HG03439 (cell line): ENCODE measurements at regions not wholly inside any gene's neighbourhood (a gene's known extent, or its start where the extent isn't known, plus 50 kb on each side); places are given as distances from the start of the nearest gene placed in this dataset.
"Not testable (repeated sequence)": the region's sequence is repeated elsewhere in the genome, so short reads cannot be mapped to it uniquely, and the experiment has no call there.

Experiments used
- ATAC-seq: cut with Tn5 transposase; IDR thresholded peaks from one replicate; pipeline ENCODE4 v1.9.1; 2021; ENCODE audit warnings: mild to moderate bottlenecking, moderate library complexity; ENCODE audit not compliant: unreplicated experiment

DNA sequence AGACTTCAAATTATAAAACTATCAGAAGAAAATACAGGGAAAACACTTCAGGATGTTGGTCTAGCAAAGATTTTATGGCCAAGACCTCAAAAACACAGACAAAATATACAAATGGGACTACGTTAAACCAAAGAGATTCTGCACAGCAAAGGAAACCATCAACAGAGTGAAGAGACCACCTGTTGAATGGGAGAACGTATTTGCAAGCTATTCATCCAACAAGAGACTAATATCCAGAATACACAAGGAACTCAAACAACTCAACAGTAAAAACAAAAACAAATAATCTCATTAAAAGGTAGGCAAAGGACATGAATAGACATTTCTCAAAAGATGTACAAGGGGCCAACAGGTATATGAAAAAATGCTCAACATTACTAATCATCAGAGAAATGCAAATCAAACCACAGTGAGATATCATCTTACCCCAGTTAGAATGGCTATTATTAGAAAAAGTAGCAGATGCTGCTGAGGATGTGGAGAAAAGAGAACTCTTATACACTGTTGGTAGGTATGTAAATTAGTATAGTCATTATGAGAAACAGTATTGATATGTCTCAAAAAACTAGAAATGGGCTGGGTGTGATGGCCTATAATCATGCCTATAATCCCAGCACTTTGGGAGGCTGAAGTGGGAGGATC, 112.6 kb downstream of the LRIG2 start:
- ATAC-seq = peak; percentile 96

DNA sequence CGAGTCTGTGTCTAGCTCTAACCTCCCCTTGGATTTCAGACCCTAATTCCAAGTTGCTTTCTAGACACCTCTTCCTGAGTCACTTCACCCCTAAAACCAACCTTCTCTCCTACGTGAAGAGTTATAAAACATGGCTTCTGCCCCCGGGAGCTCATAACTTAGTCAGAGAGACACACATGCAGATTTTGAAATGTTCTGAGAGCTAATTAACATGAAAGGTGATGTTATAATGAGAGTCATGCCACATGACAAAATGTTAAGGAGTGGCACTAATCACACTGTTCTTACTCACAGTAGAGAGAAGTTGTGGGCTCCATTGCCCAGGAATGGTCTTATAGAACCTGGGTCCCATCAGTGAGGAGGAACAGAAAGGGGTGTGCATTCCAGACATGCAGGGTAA, 117.1 kb downstream of the LRIG2 start:
- no peak for ATAC-seq

GRCh38 chr1:113190930-113191329, 117.9 kb downstream of the LRIG2 start:
- ATAC-seq = no peak

- ATAC-seq = peak; percentile 64
Observed at GRCh38 chr1:113191579-113192076, 118.6 kb downstream of the LRIG2 start.

- ATAC-seq = no peak
Observed at GRCh38 chr1:113192242-113192641, 119.2 kb downstream of the LRIG2 start.

DNA sequence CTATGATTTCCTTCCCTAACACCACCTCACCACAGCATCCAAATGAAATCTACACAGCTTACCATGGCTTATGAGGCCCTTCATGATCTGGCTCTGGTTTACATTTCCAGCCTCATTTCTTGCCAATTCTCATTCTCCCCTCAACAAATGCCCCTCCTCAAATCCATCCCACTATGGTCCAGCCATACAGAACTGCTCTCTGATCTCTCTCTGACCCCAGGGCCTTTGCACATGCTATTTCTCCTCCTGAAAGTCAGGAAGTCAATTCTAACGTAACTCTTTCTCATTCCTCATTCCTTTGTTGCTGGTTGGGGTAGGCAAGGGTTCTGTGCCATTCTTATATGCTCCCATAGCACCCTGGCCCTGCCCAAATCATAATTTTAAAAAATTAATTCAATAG, 120.0 kb downstream of the LRIG2 start:
- no peak for ATAC-seq

GRCh38 chr1:113194846-113195830, 122.1 kb downstream of the LRIG2 start:
- no peak for ATAC-seq

GRCh38 chr1:113197719-113198330, 124.8 kb downstream of the LRIG2 start:
- ATAC-seq = no peak

DNA sequence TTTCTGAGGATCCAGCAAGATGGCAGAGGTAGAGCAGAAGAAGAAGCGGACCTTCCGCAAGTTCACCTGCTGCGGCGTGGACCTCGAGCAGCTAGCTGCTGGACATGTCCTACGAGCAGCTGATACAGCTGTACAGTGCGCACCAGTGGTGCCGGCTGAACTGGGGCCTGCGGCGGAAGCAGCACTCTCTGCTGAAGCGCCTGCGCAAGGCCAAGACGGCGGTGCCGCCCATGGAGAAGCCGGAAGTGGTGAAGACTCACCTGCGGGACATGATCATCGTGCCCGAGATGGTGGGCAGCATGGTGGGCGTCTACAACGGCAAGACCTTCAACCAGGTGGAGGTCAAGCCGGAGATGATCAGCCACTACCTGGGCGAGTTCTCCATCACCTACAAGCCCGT, 125.8 kb downstream of the LRIG2 start:
- ATAC-seq = no peak

DNA sequence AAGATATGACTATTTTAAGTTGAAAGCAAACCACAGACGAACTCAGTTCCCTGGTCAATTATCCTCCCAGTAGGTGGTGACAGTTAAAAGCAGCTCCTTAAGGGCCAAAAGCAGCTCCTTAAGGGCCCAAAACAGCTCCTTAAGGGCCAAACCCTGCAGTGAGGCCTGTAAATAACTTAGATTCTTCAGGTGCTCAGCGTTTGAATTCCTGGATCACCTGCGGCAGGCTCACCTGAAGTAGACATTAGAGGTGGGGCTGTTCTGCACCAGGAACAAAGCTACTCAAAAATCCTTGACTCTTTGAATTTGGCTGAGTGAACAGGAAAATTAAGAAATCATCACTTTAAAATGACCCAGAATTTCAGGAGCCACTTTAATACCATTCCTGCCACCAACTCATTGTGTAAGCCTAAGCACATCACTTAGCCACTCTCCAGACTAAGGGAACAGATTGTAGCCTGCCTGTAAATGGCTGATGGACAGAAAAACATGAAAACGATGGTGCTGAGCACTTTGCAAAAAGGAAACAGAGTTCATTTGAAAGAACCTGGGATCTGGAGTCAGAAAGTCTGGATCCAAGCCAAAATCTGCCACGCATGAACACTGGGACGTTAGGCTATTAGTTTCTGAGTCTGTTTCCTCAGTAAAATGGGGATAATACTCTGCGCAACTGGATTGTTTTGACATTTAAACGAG, 126.9 kb downstream of the LRIG2 start:
- no peak for ATAC-seq

- ATAC-seq = no peak
Observed at GRCh38 chr1:113201560-113201959, 128.6 kb downstream of the LRIG2 start.

- no peak for ATAC-seq
Observed at GRCh38 chr1:113205980-113206766, 133.2 kb downstream of the LRIG2 start.

- ATAC-seq = no peak
Observed at GRCh38 chr1:113207019-113207418, 134.0 kb downstream of the LRIG2 start.

DNA sequence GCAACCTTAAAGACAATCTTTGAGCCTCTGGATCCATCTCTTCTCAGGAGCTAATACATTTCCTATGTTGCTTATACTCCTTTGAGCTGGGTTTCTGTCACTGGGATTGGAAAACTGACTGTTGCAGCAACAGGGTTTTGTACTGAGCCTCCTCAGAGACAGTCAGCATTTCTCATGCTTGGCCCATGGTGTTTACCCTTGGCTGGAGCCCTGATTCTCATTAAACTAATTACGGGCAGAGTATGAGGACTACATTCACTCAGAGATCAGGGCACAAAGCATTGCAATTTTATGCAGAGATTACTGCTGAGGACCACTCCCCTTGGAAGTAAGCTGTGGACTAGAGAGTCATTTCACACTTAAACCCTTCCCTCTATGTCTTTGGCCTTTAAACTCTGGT, 134.5 kb downstream of the LRIG2 start:
- ATAC-seq = no peak

DNA sequence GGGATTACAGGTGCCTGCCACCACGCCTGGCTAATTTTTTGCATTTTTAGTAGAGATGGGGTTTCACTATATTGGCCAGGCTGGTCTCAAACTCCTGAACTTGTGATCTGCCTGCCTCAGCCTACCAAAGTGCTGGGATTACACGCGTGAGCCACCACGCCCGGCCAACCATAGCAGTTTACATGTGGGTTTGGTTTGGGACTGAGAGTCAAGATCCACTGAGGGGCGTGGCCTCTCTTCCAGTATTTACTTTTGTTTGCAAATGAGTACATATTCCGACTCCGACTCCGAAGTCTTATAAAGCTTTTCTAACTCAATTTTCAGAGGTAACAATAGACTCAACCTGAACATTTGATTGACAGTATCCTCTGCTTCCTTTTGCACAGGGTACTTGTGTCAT, 135.4 kb downstream of the LRIG2 start:
- ATAC-seq = not testable (repeated sequence)

DNA sequence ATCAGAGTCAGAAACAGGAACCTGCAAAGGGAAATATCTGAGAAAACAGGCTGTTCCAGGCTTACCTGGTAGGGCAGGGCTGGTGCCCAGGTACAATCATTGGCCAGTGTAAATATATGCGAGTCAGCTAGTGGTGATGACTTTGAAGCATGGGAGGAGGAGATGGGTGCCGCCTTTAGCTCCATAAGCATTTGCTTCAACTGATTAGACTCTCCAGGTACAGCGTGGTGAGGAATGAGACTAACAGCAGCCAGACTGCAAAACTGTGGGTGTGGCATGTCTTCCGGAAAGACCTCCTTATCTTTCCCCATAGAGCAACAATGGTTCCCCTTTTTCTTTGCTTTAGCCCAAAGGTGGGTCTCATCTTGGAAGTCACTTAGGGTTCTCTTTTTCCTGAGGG, 137.2 kb downstream of the LRIG2 start:
- ATAC-seq = no peak

GRCh38 chr1:113211467-113211866, 138.5 kb downstream of the LRIG2 start:
- no peak for ATAC-seq

- no peak for ATAC-seq
Observed at GRCh38 chr1:113215015-113215414, 142.0 kb downstream of the LRIG2 start.

- no peak for ATAC-seq
Observed at GRCh38 chr1:113216664-113217063, 143.7 kb downstream of the LRIG2 start.
